ENCODE measurements at regions not wholly inside any gene's neighbourhood (a gene's known extent, or its start where the extent isn't known, plus 50 kb on each side); places are given as distances from the start of the nearest gene placed in this dataset.

- TF ChIP-seq POLR2A (IDR thresholded peaks at IDR 0.05) (no peak), CTCF (IDR thresholded peaks at IDR 0.05) (no peak), EP300 (IDR thresholded peaks at IDR 0.05) (no peak)
Observed at GRCh38 chr17:70292366-70292765, 123.0 kb downstream of the KCNJ2 start.

Measured in stomach (tissue), 4 donors.